ENCODE measurements at regions not wholly inside any gene's neighbourhood (a gene's known extent, or its start where the extent isn't known, plus 50 kb on each side); places are given as distances from the start of the nearest gene placed in this dataset.

- CTCF ChIA-PET, result no interaction called here
Observed at GRCh38 chr6:66638099-66638498, 931.1 kb upstream of the EYS start.

GRCh38 chr6:66628917-66629316 lies 921.9 kb upstream of the EYS start:
- no peak for DNase-seq (ENCODE audit: low read depth, low spot score)
- H3K4me3 ChIP-seq (ENCODE audit: low read depth, low read length), result no peak overlapping the region
- ChIA-PET POLR2A (no interaction called here), CTCF (no interaction called here)
- no peak for TF ChIP-seq CTCF (IDR thresholded peaks at IDR 0.05; ENCODE audit: insufficient read depth, low read length, missing control alignments)

More at GRCh38 chr6:66638099-66638498, 931.1 kb upstream of the EYS start:
- H3K4me3 ChIP-seq (ENCODE audit: low read depth, low read length), result no peak overlapping the region
- DNase-seq (ENCODE audit: low read depth, low spot score), result no peak
- TF ChIP-seq CTCF (IDR thresholded peaks at IDR 0.05; ENCODE audit: insufficient read depth, low read length, missing control alignments), result no peak
- POLR2A ChIA-PET, result no interaction called here

- ChIA-PET POLR2A (no interaction called here), CTCF (no interaction called here)
- DNase-seq (ENCODE audit: low read depth, low spot score), result no peak
- H3K4me3 ChIP-seq (ENCODE audit: low read depth, low read length), result no peak overlapping the region
- TF ChIP-seq CTCF (IDR thresholded peaks at IDR 0.05; ENCODE audit: insufficient read depth, low read length, missing control alignments), result no peak
Observed at GRCh38 chr6:66623050-66623449, 916.0 kb upstream of the EYS start.

- H3K4me3 ChIP-seq (ENCODE audit: low read depth, low read length), result no peak overlapping the region
- CTCF ChIA-PET, result no interaction called here
- POLR2A ChIA-PET, result no interaction called here
- TF ChIP-seq CTCF (IDR thresholded peaks at IDR 0.05; ENCODE audit: insufficient read depth, low read length, missing control alignments), result no peak
- DNase-seq (ENCODE audit: low read depth, low spot score), result no peak
Observed at GRCh38 chr6:66605971-66606370, 898.9 kb upstream of the EYS start.

GRCh38 chr6:66605011-66605410 lies 898.0 kb upstream of the EYS start:
- CTCF ChIA-PET, result no interaction called here
- POLR2A ChIA-PET, result no interaction called here
- no peak for TF ChIP-seq CTCF (IDR thresholded peaks at IDR 0.05; ENCODE audit: insufficient read depth, low read length, missing control alignments)
- H3K4me3 ChIP-seq (ENCODE audit: low read depth, low read length), result no peak overlapping the region
- no peak for DNase-seq (ENCODE audit: low read depth, low spot score)

GRCh38 chr6:66599541-66599940 lies 892.5 kb upstream of the EYS start:
- TF ChIP-seq CTCF (IDR thresholded peaks at IDR 0.05; ENCODE audit: insufficient read depth, low read length, missing control alignments), result no peak
- no peak overlapping the region for H3K4me3 ChIP-seq (ENCODE audit: low read depth, low read length)
- CTCF ChIA-PET, result no interaction called here
- POLR2A ChIA-PET, result no interaction called here
- DNase-seq (ENCODE audit: low read depth, low spot score), result no peak

Data from AG04449 (cell line).